Hepatocyte (in vitro differentiated cells): ENCODE measurements at regions not wholly inside any gene's neighbourhood (a gene's known extent, or its start where the extent isn't known, plus 50 kb on each side); places are given as distances from the start of the nearest gene placed in this dataset.
"Not testable (repeated sequence)": the region's sequence is repeated elsewhere in the genome, so short reads cannot be mapped to it uniquely, and the experiment has no call there.

ENCODE experiments used
- DNase-seq: peaks from one replicate; pipeline ENCODE4 v3.0.0-alpha.2; 2016; ENCODE audit warnings: low spot score
- H2AFZ ChIP-seq: fragments of 200-600 bp; sonication (generic); 2 replicates; pipeline ENCODE4 v1.6.0; 2016; ENCODE audit warnings: antibody characterized with exemption, mild to moderate bottlenecking
- H3K27ac ChIP-seq: fragments of 200-600 bp; sonication (generic); 2 replicates; pipeline ENCODE4 v1.5.1; 2016; ENCODE audit warnings: mild to moderate bottlenecking
- H3K27me3 ChIP-seq: fragments of 200-600 bp; sonication (generic); 2 replicates; pipeline ENCODE4 v1.6.1; 2016
- H3K36me3 ChIP-seq: fragments of 200-600 bp; sonication (generic); replicated peaks from 2 replicates; pipeline ENCODE4 v1.5.1; 2016; ENCODE audit warnings: low read depth; ENCODE audit not compliant: insufficient read depth
- H3K4me1 ChIP-seq: fragments of 200-600 bp; sonication (generic); 2 replicates; pipeline ENCODE4 v1.5.1; 2016; ENCODE audit warnings: mild to moderate bottlenecking, moderate library complexity; ENCODE audit not compliant: insufficient read depth
- H3K4me2 ChIP-seq: fragments of 200-600 bp; sonication (generic); 2 replicates; pipeline ENCODE4 v1.6.0; 2016
- H3K4me3 ChIP-seq: fragments of 200-600 bp; sonication (generic); 2 replicates; pipeline ENCODE4 v1.5.1; 2016; ENCODE audit warnings: mild to moderate bottlenecking
- H3K79me2 ChIP-seq: fragments of 200-600 bp; sonication (generic); 2 replicates; pipeline ENCODE4 v1.6.0; 2017; ENCODE audit warnings: mild to moderate bottlenecking
- H3K9me2 ChIP-seq: fragments of 200-600 bp; sonication (generic); replicated peaks from 2 replicates; pipeline ENCODE4 v1.6.0; 2017; ENCODE audit warnings: mild to moderate bottlenecking; ENCODE audit not compliant: insufficient read depth
- H3K9me3 ChIP-seq: fragments of 200-600 bp; sonication (generic); 2 replicates; pipeline ENCODE4 v1.5.1; 2016; ENCODE audit warnings: low read depth, mild to moderate bottlenecking
- H4K20me1 ChIP-seq: fragments of 200-600 bp; sonication (generic); 2 replicates; pipeline ENCODE4 v1.6.0; 2016; ENCODE audit warnings: mild to moderate bottlenecking; ENCODE audit not compliant: insufficient read depth, poor library complexity, severe bottlenecking
- CTCF ChIP-seq: fragments of 200-600 bp; sonication (generic); IDR thresholded peaks from 2 replicates; pipeline ENCODE4 v1.5.1; 2016; ENCODE audit warnings: antibody characterized with exemption, mild to moderate bottlenecking; ENCODE audit not compliant: poor library complexity
- EZH2 ChIP-seq: fragments of 200-600 bp; sonication (generic); IDR thresholded peaks from 2 replicates; pipeline ENCODE4 v1.6.1; 2016; ENCODE audit warnings: antibody characterized with exemption, mild to moderate bottlenecking, borderline replicate concordance
- EZH2phosphoT487 ChIP-seq: fragments of 200-600 bp; sonication (generic); IDR thresholded peaks from one replicate; pipeline ENCODE4 v1.6.1; 2018; ENCODE audit warnings: antibody characterized with exemption, mild to moderate bottlenecking, low read depth, moderate library complexity; ENCODE audit not compliant: unreplicated experiment, severe bottlenecking
- WGBS: methylation state at CpG from one replicate; pipeline ENCODE4 v1.1.6; 2016; ENCODE audit warnings: low lambda C conversion rate; ENCODE audit errors: missing lambda C conversion rate; 5-methylcytosine and 5-hydroxymethylcytosine counted together

DNA sequence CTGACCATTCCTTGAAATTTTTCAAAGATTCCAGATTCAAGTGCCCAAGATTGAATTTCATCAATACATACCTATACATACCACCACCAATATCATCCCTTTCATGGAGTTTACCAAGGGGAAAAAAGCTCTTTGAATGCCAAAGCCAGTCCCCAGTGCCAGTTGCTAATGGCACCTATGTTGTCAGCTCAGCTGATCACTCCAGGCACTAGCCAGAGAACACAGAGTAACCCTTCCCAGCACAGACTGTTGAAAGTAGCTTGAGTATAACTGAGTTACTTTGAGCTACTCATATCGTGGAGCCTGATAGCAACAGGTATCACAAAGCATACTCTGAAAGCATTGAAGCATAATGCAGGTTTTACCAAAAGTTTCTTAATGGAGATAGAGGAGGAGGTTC is 133.9 kb upstream of the NFIA start:
- TF ChIP-seq EZH2phosphoT487 = no peak
- no peak for TF ChIP-seq CTCF
- TF ChIP-seq EZH2 = no peak
- 86% methylated on average over 1 of the region's 1 CpG for WGBS

GRCh38 chr1:60947367-60947766 is 135.0 kb upstream of the NFIA start:
- Histone ChIP-seq H3K27ac (no peak overlapping the region), H3K36me3 (no peaks in the 10 kb centered on the region), H3K79me2 (no peaks in the 10 kb centered on the region), H3K9me3 (no peaks in the 10 kb centered on the region), H3K9me2 (no peaks in the 10 kb centered on the region), H2AFZ (no peak overlapping the region), H3K27me3 (no peaks in the 10 kb centered on the region), H4K20me1 (no peaks in the 10 kb centered on the region), H3K4me2 (no peak overlapping the region), H3K4me3 (no peak overlapping the region), H3K4me1 (no peaks in the 10 kb centered on the region)
- WGBS = 95% methylated on average over 3 of the region's 3 CpGs
- DNase-seq = no peak
- TF ChIP-seq EZH2 (no peak), EZH2phosphoT487 (no peak), CTCF (no peak)

More for the DNA sequence above, 133.9 kb upstream of the NFIA start:
- no peak for DNase-seq
- Histone ChIP-seq H3K4me3 (no peak overlapping the region), H3K27me3 (no peaks in the 10 kb centered on the region), H3K9me2 (no peaks in the 10 kb centered on the region), H3K79me2 (no peaks in the 10 kb centered on the region), H4K20me1 (no peaks in the 10 kb centered on the region), H2AFZ (no peak overlapping the region), H3K27ac (no peak overlapping the region), H3K9me3 (no peaks in the 10 kb centered on the region), H3K36me3 (no peaks in the 10 kb centered on the region), H3K4me2 (no peak overlapping the region), H3K4me1 (no peaks in the 10 kb centered on the region)

GRCh38 chr1:60942896-60943638 is 139.3 kb upstream of the NFIA start:
- Histone ChIP-seq H3K4me2 (no peak overlapping the region), H3K4me3 (no peak overlapping the region), H3K9me3 (no peaks in the 10 kb centered on the region), H3K9me2 (no peaks in the 10 kb centered on the region), H2AFZ (no peak overlapping the region), H3K36me3 (no peaks in the 10 kb centered on the region), H3K79me2 (no peaks in the 10 kb centered on the region), H3K4me1 (no peaks in the 10 kb centered on the region), H3K27me3 (no peaks in the 10 kb centered on the region), H3K27ac (no peak overlapping the region), H4K20me1 (no peaks in the 10 kb centered on the region)
- TF ChIP-seq EZH2 = no peak
- TF ChIP-seq EZH2phosphoT487 = no peak
- TF ChIP-seq CTCF = no peak
- no peak for DNase-seq
- WGBS = 82% methylated on average over 8 of the region's 8 CpGs

GRCh38 chr1:60942291-60942690 is 140.1 kb upstream of the NFIA start:
- H3K27me3 ChIP-seq = no peaks in the 10 kb centered on the region
- H3K79me2 ChIP-seq = no peaks in the 10 kb centered on the region
- no peak overlapping the region for H3K4me2 ChIP-seq
- no peaks in the 10 kb centered on the region for H3K9me2 ChIP-seq
- no peak overlapping the region for H3K4me3 ChIP-seq
- no peak overlapping the region for H2AFZ ChIP-seq
- H4K20me1 ChIP-seq = no peaks in the 10 kb centered on the region
- TF ChIP-seq CTCF = no peak
- no peak for TF ChIP-seq EZH2
- TF ChIP-seq EZH2phosphoT487 = no peak
- H3K4me1 ChIP-seq = no peaks in the 10 kb centered on the region
- WGBS = 42% methylated on average over 2 of the region's 2 CpGs
- no peaks in the 10 kb centered on the region for H3K9me3 ChIP-seq
- peak; percentile 29 for DNase-seq
- no peaks in the 10 kb centered on the region for H3K36me3 ChIP-seq
- no peak overlapping the region for H3K27ac ChIP-seq

DNA sequence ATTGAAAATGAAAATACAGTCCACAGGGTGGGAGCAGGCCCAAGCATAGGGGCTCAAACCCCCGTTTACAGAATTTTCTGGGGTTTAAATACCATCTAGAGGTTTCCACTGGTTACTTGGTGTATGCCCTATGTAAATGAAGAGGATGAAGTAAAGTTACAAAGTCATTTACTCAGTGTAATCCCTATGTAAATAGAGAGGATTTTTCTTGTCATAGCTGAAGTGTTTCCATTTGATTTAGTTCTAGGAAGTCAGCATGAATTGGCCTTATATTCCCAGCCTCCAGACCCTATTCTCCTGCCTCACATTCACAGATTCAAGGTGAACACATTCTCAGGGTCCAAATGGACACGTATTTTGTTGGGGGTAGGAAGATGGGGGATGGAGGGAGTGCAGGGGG is 141.7 kb upstream of the NFIA start:
- H3K79me2 ChIP-seq, H2AFZ ChIP-seq, H3K4me1 ChIP-seq, DNase-seq, H3K27ac ChIP-seq, H3K36me3 ChIP-seq, H3K4me2 ChIP-seq, H3K9me3 ChIP-seq, H4K20me1 ChIP-seq, H3K27me3 ChIP-seq, H3K9me2 ChIP-seq, H3K4me3 ChIP-seq: not testable (repeated sequence)
- 55% methylated on average over 2 of the region's 2 CpGs for WGBS
